Astrocyte (in vitro differentiated cells and primary cell): ENCODE measurements at regions not wholly inside any gene's neighbourhood (a gene's known extent, or its start where the extent isn't known, plus 50 kb on each side); places are given as distances from the start of the nearest gene placed in this dataset.

Experiments used
- DNase-seq: peaks from one replicate; pipeline ENCODE4 v3.0.0-alpha.2; 2010; ENCODE audit warnings: low read depth
- FAIRE-seq: peaks from 2 replicates; lab custom pipeline; 2011; peaks lifted over from hg19 to GRCh38; lab: Jason Lieb, UNC
- H2AFZ ChIP-seq: 2 replicates; pipeline ENCODE4 v1.6.0; 2012; ENCODE audit warnings: low read depth, low read length, inconsistent platforms
- H3K27ac ChIP-seq: 2 replicates; pipeline ENCODE4 v1.5.1; 2011; ENCODE audit warnings: low read depth, low read length, inconsistent platforms
- H3K27me3 ChIP-seq: 2 replicates; pipeline ENCODE4 v1.6.0; 2011; ENCODE audit warnings: low read length, inconsistent platforms; ENCODE audit not compliant: insufficient read depth
- H3K36me3 ChIP-seq: 2 replicates; pipeline ENCODE4 v1.5.1; 2011; ENCODE audit warnings: low read length, inconsistent platforms; ENCODE audit not compliant: insufficient read depth
- H3K4me1 ChIP-seq: 2 replicates; pipeline ENCODE4 v1.5.1; 2011; ENCODE audit warnings: low read length, inconsistent platforms; ENCODE audit not compliant: insufficient read depth
- H3K4me2 ChIP-seq: 2 replicates; pipeline ENCODE4 v1.6.0; 2012; ENCODE audit warnings: low read length, inconsistent platforms
- H3K4me3 ChIP-seq: 2 replicates; pipeline ENCODE4 v1.5.1; 2011; ENCODE audit warnings: low read depth, mild to moderate bottlenecking, low read length, inconsistent platforms; ENCODE audit not compliant: insufficient read depth
- H3K79me2 ChIP-seq: 2 replicates; pipeline ENCODE4 v1.6.0; 2012; ENCODE audit warnings: mild to moderate bottlenecking, low read length, inconsistent platforms; ENCODE audit not compliant: insufficient read depth
- H3K9ac ChIP-seq: 2 replicates; pipeline ENCODE4 v1.6.0; 2012; ENCODE audit warnings: mild to moderate bottlenecking, low read length, inconsistent platforms
- H3K9me3 ChIP-seq: 2 replicates; pipeline ENCODE4 v1.5.1; 2012; ENCODE audit warnings: low read depth, mild to moderate bottlenecking, low read length, inconsistent platforms; ENCODE audit not compliant: insufficient read depth
- H4K20me1 ChIP-seq: 2 replicates; pipeline ENCODE4 v1.6.0; 2012; ENCODE audit warnings: low read length, inconsistent platforms; ENCODE audit not compliant: insufficient read depth
- H3K27ac Mint-ChIP-seq: one replicate; pipeline ENCODE4 v1.8.0; 2021; ENCODE audit warnings: mild to moderate bottlenecking, mixed read lengths; ENCODE audit not compliant: unreplicated experiment
- H3K27me3 Mint-ChIP-seq: one replicate; pipeline ENCODE4 v1.8.0; 2021; ENCODE audit warnings: low read depth, mixed read lengths; ENCODE audit not compliant: unreplicated experiment
- H3K36me3 Mint-ChIP-seq: one replicate; pipeline ENCODE4 v1.8.0; 2021; ENCODE audit warnings: low read depth, mixed read lengths; ENCODE audit not compliant: unreplicated experiment
- H3K4me1 Mint-ChIP-seq: one replicate; pipeline ENCODE4 v1.8.0; 2021; ENCODE audit warnings: low read depth, mixed read lengths; ENCODE audit not compliant: unreplicated experiment
- H3K4me3 Mint-ChIP-seq: one replicate; pipeline ENCODE4 v1.8.0; 2021; ENCODE audit warnings: mild to moderate bottlenecking, moderate library complexity, mixed read lengths; ENCODE audit not compliant: unreplicated experiment
- H3K9me3 Mint-ChIP-seq: one replicate; pipeline ENCODE4 v1.8.0; 2021; ENCODE audit warnings: mild to moderate bottlenecking, mixed read lengths; ENCODE audit not compliant: unreplicated experiment
- CTCF ChIP-seq: IDR thresholded peaks from 2 replicates; pipeline ENCODE4 v1.5.1; 2011; ENCODE audit warnings: low read depth, mild to moderate bottlenecking, inconsistent platforms, low read length, moderate library complexity; ENCODE audit not compliant: insufficient read depth
- EZH2 ChIP-seq: IDR thresholded peaks from 2 replicates; pipeline ENCODE4 v1.6.1; 2012; ENCODE audit warnings: mild to moderate bottlenecking, low read length, inconsistent platforms; ENCODE audit not compliant: insufficient read depth

- Histone ChIP-seq H2AFZ (no peak overlapping the region), H3K27ac (no peak overlapping the region), H3K9me3 (no peaks in the 10 kb centered on the region), H3K4me3 (no peak overlapping the region), H4K20me1 (no peaks in the 10 kb centered on the region), H3K9ac (no peak overlapping the region), H3K27me3 (peaks cover 6% of the 10 kb centered on the region), H3K4me2 (no peak overlapping the region), H3K36me3 (no peaks in the 10 kb centered on the region), H3K4me1 (no peaks in the 10 kb centered on the region), H3K79me2 (no peaks in the 10 kb centered on the region)
- no peaks in the 10 kb centered on the region for H3K27me3 Mint-ChIP-seq
- peak overlapping the region; percentile 29 for H3K27ac Mint-ChIP-seq
- H3K4me3 Mint-ChIP-seq = no peak overlapping the region
- peak; percentile 34 for DNase-seq
- peaks cover 2% of the 10 kb centered on the region for H3K36me3 Mint-ChIP-seq
- TF ChIP-seq CTCF (peak; percentile 82), EZH2 (no peak)
- H3K4me1 Mint-ChIP-seq = peaks cover 7% of the 10 kb centered on the region
- H3K9me3 Mint-ChIP-seq = no peaks in the 10 kb centered on the region
- peak; percentile 13 for FAIRE-seq
Measured at GRCh38 chr17:55601874-55602364, 90.7 kb upstream of the SMIM36 start.

- peaks cover 7% of the 10 kb centered on the region for H3K4me1 Mint-ChIP-seq
- H3K27ac ChIP-seq = no peak overlapping the region
- H3K4me1 ChIP-seq = no peaks in the 10 kb centered on the region
- FAIRE-seq = no peak
- no peaks in the 10 kb centered on the region for H3K27me3 Mint-ChIP-seq
- no peak overlapping the region for H3K9ac ChIP-seq
- no peak overlapping the region for H3K4me2 ChIP-seq
- no peaks in the 10 kb centered on the region for H3K36me3 ChIP-seq
- TF ChIP-seq EZH2 = no peak
- no peak for TF ChIP-seq CTCF
- H3K9me3 Mint-ChIP-seq = no peaks in the 10 kb centered on the region
- no peaks in the 10 kb centered on the region for H4K20me1 ChIP-seq
- H3K4me3 ChIP-seq = no peak overlapping the region
- DNase-seq = no peak
- H3K9me3 ChIP-seq = no peaks in the 10 kb centered on the region
- H3K79me2 ChIP-seq = no peaks in the 10 kb centered on the region
- H3K27me3 ChIP-seq = no peaks in the 10 kb centered on the region
- no peak overlapping the region for H3K4me3 Mint-ChIP-seq
- H3K27ac Mint-ChIP-seq = no peak overlapping the region
- H3K36me3 Mint-ChIP-seq = no peaks in the 10 kb centered on the region
- no peak overlapping the region for H2AFZ ChIP-seq
Measured at GRCh38 chr17:55598495-55598894, 87.2 kb upstream of the SMIM36 start.

GRCh38 chr17:55588446-55589242, 77.4 kb upstream of the SMIM36 start:
- H4K20me1 ChIP-seq = no peaks in the 10 kb centered on the region
- Mint-ChIP-seq H3K4me1 (no peaks in the 10 kb centered on the region), H3K27ac (no peak overlapping the region), H3K36me3 (no peaks in the 10 kb centered on the region), H3K27me3 (no peaks in the 10 kb centered on the region), H3K9me3 (no peaks in the 10 kb centered on the region), H3K4me3 (no peak overlapping the region)
- H3K27ac ChIP-seq = no peak overlapping the region
- no peaks in the 10 kb centered on the region for H3K9me3 ChIP-seq
- H3K36me3 ChIP-seq = no peaks in the 10 kb centered on the region
- no peaks in the 10 kb centered on the region for H3K27me3 ChIP-seq
- H3K79me2 ChIP-seq = no peaks in the 10 kb centered on the region
- H3K9ac ChIP-seq = no peak overlapping the region
- no peak overlapping the region for H2AFZ ChIP-seq
- no peak overlapping the region for H3K4me2 ChIP-seq
- no peak overlapping the region for H3K4me3 ChIP-seq
- DNase-seq (peak; percentile 37), FAIRE-seq (no peak)
- no peaks in the 10 kb centered on the region for H3K4me1 ChIP-seq
- TF ChIP-seq EZH2 (no peak), CTCF (no peak)
